GM21576 (cell line): ENCODE measurements at regions not wholly inside any gene's neighbourhood (a gene's known extent, or its start where the extent isn't known, plus 50 kb on each side); places are given as distances from the start of the nearest gene placed in this dataset.

Source experiments
- ATAC-seq: cut with Tn5 transposase; IDR thresholded peaks from one replicate; pipeline ENCODE4 v1.9.1; 2021; ENCODE audit warnings: mild to moderate bottlenecking, moderate library complexity; ENCODE audit not compliant: unreplicated experiment

- no peak for ATAC-seq
These were observed 53.5 kb upstream of the FAM9B start for GRCh38 chrX:9087271-9088040.

GRCh38 chrX:9088896-9089295 lies 55.0 kb upstream of the FAM9B start:
- ATAC-seq = no peak

GRCh38 chrX:9090766-9091165 lies 56.8 kb upstream of the FAM9B start:
- no peak for ATAC-seq

- no peak for ATAC-seq
These were observed 57.3 kb upstream of the FAM9B start for GRCh38 chrX:9091258-9091657.

- no peak for ATAC-seq
These were observed 69.0 kb upstream of the FAM9B start for GRCh38 chrX:9102956-9103355.

- no peak for ATAC-seq
These were observed 74.1 kb upstream of the FAM9B start for GRCh38 chrX:9108054-9108453.

GRCh38 chrX:9110808-9111207 lies 76.9 kb upstream of the FAM9B start:
- ATAC-seq = no peak

- no peak for ATAC-seq
These were observed 80.3 kb upstream of the FAM9B start for GRCh38 chrX:9114245-9114644.

- ATAC-seq = no peak
These were observed 83.9 kb upstream of the FAM9B start for GRCh38 chrX:9117851-9118250.

GRCh38 chrX:9122519-9123245 lies 88.8 kb upstream of the FAM9B start:
- no peak for ATAC-seq

- ATAC-seq = no peak
These were observed 94.1 kb upstream of the FAM9B start for GRCh38 chrX:9127986-9128385.

- no peak for ATAC-seq
These were observed 96.1 kb upstream of the FAM9B start for GRCh38 chrX:9130031-9130430.

- ATAC-seq = no peak
These were observed 97.1 kb upstream of the FAM9B start for GRCh38 chrX:9131066-9131465.

- no peak for ATAC-seq
These were observed 98.2 kb upstream of the FAM9B start for GRCh38 chrX:9132036-9132638.

GRCh38 chrX:9133426-9133825 lies 99.5 kb upstream of the FAM9B start:
- ATAC-seq = no peak

- no peak for ATAC-seq
These were observed 100.4 kb upstream of the FAM9B start for GRCh38 chrX:9134366-9134765.

- ATAC-seq = no peak
These were observed 102.1 kb upstream of the FAM9B start for GRCh38 chrX:9135901-9136510.

- ATAC-seq = no peak
These were observed 103.2 kb upstream of the FAM9B start for GRCh38 chrX:9137152-9137551.

GRCh38 chrX:9141496-9141895 lies 107.6 kb upstream of the FAM9B start:
- ATAC-seq = no peak

GRCh38 chrX:9144701-9145241 lies 110.8 kb upstream of the FAM9B start:
- ATAC-seq = no peak

- ATAC-seq = no peak
These were observed 112.7 kb upstream of the FAM9B start for GRCh38 chrX:9146657-9147056.
